ENCODE measurements at regions not wholly inside any gene's neighbourhood (a gene's known extent, or its start where the extent isn't known, plus 50 kb on each side); places are given as distances from the start of the nearest gene placed in this dataset.

- TF ChIP-seq CTCF (IDR thresholded peaks at IDR 0.05; ENCODE audit: poor library complexity) (no peak), EZH2 (IDR thresholded peaks at IDR 0.05; ENCODE audit: borderline replicate concordance) (no peak)
Observed at GRCh38 chr4:107380836-107381438, 339.1 kb downstream of the PAPSS1 start.

Measured in hepatocyte (in vitro differentiated cells).